GM19468 (cell line): ENCODE measurements at regions not wholly inside any gene's neighbourhood (a gene's known extent, or its start where the extent isn't known, plus 50 kb on each side); places are given as distances from the start of the nearest gene placed in this dataset.

ENCODE experiments used
- ATAC-seq: cut with Tn5 transposase; IDR thresholded peaks from one replicate; pipeline ENCODE4 v1.9.1; 2021; ENCODE audit warnings: mild to moderate bottlenecking, moderate library complexity, moderate number of reproducible peaks; ENCODE audit not compliant: unreplicated experiment; ENCODE audit errors: extremely low read depth

GRCh38 chr10:44801383-44802327, 109.5 kb upstream of the TMEM72 start:
- no peak for ATAC-seq

DNA sequence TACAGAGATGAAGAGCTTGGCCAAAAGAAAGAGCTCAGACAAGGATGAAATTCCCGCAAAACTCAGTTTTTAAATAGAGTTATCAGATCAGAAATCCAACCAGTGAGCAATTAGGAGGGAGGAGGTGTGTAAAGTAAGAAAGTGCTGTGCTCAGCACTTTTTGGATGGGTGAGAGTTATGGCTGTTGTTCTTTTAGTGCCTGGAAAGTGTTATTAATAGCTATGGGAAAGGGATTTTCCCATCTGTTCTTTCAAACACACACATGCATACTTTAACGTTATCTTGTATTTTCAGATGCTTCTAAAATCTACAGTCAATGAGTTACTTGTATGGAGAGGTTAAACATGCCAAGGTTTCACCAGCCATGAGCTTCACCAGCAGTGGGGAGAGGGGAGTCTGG, 107.3 kb upstream of the TMEM72 start:
- no peak for ATAC-seq

DNA sequence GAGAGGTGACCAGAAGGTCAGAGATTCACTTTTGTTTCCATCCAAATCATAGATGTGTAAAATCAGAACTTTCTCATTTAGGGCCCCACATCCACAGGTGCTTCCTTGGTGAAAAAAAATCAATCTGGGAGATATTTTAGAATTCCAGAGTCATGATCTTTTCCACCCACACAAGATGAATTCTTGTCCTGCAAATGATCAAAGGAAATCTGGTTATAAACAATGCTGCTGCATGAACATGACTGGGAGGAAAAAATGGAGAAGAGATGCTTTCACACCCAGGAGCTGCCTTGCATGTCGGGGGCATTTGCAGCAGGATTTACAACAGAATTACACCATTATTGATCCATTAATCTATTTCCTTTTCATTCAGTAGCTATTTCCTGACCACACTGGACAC, 106.5 kb upstream of the TMEM72 start:
- ATAC-seq = no peak

- no peak for ATAC-seq
Measured at GRCh38 chr10:44805466-44806210, 105.5 kb upstream of the TMEM72 start.

- no peak for ATAC-seq
Measured at GRCh38 chr10:44806950-44807349, 104.2 kb upstream of the TMEM72 start.

- no peak for ATAC-seq
Measured at GRCh38 chr10:44807451-44807850, 103.7 kb upstream of the TMEM72 start.

GRCh38 chr10:44809647-44810046, 101.5 kb upstream of the TMEM72 start:
- no peak for ATAC-seq

GRCh38 chr10:44811072-44811471, 100.1 kb upstream of the TMEM72 start:
- no peak for ATAC-seq

GRCh38 chr10:44813201-44813600, 97.9 kb upstream of the TMEM72 start:
- no peak for ATAC-seq

- no peak for ATAC-seq
Measured at GRCh38 chr10:44814929-44815328, 96.2 kb upstream of the TMEM72 start.

DNA sequence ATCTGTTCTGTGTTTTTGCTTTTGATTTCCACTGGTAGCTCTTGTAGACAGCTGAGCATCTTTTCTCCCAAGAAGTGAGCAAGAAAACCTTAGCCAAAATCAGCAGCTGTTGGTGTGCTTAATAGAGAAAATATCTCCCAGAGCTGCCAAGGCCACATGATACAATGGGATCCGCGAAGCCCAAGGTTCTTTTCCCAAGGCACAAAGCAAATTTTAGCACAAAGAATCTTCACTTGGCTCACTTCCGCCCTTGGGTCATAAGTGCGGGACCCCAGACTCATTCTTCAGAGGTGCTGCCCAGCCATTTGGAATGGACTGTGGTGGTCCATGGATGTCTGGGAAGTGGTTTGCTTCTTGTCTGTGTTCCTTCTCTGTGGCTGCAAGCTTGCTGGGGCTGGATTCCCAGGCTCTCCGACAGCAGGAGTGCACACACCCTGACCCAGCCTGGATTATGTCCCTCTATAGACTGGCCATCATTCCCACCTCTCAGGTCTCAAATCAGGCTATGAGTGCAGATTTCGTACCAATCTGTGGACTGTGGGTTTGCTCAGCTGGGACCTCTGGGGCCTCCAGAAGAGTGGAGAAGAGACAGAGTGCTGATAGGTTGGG, 93.0 kb upstream of the TMEM72 start:
- ATAC-seq = no peak

DNA sequence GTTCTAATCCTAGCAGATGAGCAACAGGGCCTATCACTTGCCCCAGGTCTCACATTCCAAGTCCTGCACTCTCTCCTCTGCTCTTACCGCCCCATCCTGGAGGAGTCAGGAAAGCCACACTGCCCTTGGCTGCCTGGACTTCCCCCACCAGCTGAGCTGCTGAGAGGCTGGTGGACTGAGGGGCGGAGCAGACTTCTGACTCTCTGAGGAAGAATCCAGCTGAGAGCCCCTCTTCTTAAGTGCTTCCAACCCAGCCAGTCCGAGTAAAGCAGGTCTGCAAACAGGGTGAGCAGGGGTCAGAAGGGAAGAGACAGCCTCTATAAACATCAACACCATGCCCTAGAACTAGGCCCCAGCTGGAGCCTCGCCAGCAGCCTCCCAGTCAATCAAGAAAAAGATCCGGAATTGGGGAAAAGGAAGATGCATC, 92.4 kb upstream of the TMEM72 start:
- no peak for ATAC-seq

DNA sequence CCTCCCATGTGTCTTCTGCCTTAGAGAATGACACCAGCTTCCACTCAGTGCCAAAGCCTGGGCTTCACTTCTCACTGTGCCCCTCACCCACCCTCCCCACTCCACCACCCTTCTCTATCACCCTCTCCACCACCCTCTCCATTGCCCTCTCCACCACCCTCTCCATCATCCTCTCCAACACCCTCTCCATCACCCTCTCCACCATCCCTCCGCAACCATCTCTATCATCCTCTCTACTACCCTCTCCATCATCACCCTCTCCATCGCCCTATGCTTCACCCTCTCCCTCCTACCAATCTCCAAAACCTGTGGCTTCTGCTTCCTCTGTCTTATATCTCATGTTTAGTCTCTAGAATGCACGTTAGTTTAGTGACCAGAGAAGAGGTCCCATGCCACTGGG, 91.0 kb upstream of the TMEM72 start:
- ATAC-seq = no peak

- no peak for ATAC-seq
Measured at GRCh38 chr10:44821290-44821689, 89.8 kb upstream of the TMEM72 start.

DNA sequence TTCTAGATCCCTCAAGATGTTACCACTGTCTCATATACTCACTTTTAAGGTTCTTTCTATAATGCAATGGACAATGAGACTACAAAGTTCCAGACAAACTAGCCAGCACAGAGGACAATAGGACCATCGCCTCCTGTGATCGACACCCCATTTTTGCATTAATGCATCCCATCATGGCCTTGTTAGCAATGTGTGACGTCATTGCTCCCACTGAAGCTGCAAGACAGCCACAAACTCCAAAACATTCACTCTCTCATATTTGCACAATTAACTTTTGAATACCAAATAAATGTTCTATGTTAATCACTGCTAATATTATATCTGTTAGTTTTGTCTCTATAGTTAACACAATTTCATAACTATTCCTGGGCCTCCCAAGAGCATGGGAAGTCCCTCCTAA, 88.8 kb upstream of the TMEM72 start:
- ATAC-seq = no peak

DNA sequence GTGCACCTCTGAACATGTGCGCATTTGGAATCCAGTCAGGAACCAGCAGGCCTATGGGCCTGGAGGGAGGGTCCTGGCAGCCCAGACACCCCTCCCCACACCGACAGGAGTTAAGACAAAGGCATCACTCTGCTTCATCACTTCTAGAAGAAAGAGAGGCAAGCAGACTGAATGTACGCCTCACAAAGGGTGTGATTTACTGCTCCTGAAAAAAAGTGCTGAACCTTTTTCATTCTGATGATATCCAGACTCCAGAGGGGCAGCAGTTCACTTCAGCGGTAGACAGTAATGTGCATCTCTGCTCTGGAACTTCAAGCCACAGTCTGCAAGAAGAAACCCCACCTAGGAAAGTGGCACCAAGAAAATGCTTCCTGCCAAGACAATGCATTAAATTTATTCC, 88.2 kb upstream of the TMEM72 start:
- ATAC-seq = no peak

DNA sequence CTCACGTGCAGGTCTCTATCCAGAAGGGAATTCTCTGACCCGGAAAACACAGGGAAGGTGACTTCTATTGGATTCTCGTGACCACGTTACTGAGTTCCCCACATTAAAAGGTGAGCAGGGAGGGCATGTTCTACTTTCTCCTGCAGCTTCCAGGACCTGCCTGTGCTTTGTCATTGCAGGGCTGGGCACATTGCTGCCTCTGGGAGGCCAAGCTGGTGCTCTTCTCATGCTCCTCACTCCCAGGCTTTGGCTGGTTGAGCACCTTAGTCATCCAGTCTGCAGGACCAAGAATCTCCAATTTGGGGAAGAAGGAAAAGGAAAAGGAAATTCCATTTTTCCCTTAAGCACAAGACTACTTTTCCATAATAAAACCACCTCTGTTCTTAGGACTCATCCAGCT, 86.5 kb upstream of the TMEM72 start:
- ATAC-seq = no peak

GRCh38 chr10:44827431-44828006, 83.6 kb upstream of the TMEM72 start:
- ATAC-seq = no peak

DNA sequence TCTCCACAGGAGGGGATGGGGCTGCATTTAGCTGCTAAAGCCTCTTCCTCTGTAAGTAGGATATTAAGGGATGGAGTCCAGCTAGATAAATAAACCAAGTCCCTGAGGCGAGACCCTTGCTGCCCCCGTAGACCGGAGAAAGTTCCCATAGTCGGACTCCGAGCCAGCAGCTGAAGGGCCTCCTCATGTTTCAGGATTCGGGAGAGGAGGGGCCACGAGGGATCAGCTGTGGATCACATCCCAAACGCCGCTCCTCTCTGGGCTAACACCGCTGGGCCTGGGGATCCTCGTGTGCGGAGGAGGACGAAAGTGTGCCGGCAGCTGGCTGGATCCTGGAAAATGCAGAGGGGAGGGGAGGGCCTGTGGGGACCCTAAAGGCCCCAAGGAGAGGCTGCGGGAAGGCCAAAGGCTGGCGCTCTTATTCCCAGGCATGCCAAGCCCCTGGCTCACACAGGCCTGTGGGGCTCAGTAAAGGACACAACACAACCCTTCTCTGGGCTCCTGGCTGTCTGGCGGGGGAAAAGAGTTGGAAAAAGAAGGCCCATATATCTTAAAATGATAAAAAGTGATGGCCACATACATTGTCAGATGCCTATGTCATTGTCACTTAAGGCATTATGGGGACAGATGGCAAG, 82.5 kb upstream of the TMEM72 start:
- ATAC-seq = no peak

GRCh38 chr10:44829426-44829825, 81.7 kb upstream of the TMEM72 start:
- no peak for ATAC-seq
